Adrenal gland (tissue), 9 donors: ENCODE measurements at regions not wholly inside any gene's neighbourhood (a gene's known extent, or its start where the extent isn't known, plus 50 kb on each side); places are given as distances from the start of the nearest gene placed in this dataset.

Experiments
- DNase-seq, 7 donors: peaks; one replicate each; pipeline ENCODE4 v3.0.0-alpha.2; 2019 to 2020
- H3K27ac ChIP-seq, 5 donors: fragments of 200-600 bp; sonication (generic) in 4 of 5; 1 replicate in 3 of 5; 2 replicates in 2 of 5; pipeline versions ENCODE4 v1.5.1 to v1.8.0; 2016 to 2020; ENCODE audit warnings: mild to moderate bottlenecking in 1 of 5
- H3K27me3 ChIP-seq: fragments of 200-600 bp; 2 replicates; pipeline ENCODE4 v1.8.0; 2021
- H3K36me3 ChIP-seq, 2 donors: fragments of 200-600 bp; replicated peaks in 1 of 2; 1 replicate in 1 of 2; 2 replicates in 1 of 2; pipeline versions ENCODE4 v1.5.1 to v1.8.0; 2018 to 2022
- H3K4me1 ChIP-seq, 2 donors: fragments of 200-600 bp; replicated peaks in 1 of 2; 1 replicate in 1 of 2; 2 replicates in 1 of 2; pipeline versions ENCODE4 v1.5.1 to v1.8.0; 2018 to 2021
- H3K4me3 ChIP-seq, 4 donors: fragments of 200-600 bp; sonication (generic) in 3 of 4; one replicate each; pipeline ENCODE4 v1.5.1; 2016 to 2018
- H3K9me3 ChIP-seq, 3 donors: fragments of 200-600 bp; sonication (generic) in 1 of 3; replicated peaks in 1 of 3; 1 replicate in 2 of 3; 2 replicates in 1 of 3; pipeline versions ENCODE4 v1.5.1 to v1.8.0; 2016 to 2021
- POLR2A ChIP-seq, 2 donors: fragments of 450-650 bp; IDR thresholded peaks; one replicate each; pipeline ENCODE4 v1.6.1; 2017; ENCODE audit warnings: antibody characterized with exemption in 2 of 2, mild to moderate bottlenecking in 2 of 2, moderate library complexity in 1 of 2
- whole genome bisulfite sequencing, 4 donors: extraction: QIAGEN DNeasy Blood & Tissue Kit in 2 of 4; methylation state at CpG; one replicate each; pipeline versions ENCODE4 v1.1.5 to v1.1.7; 2013 to 2017; 5-methylcytosine and 5-hydroxymethylcytosine counted together
- intact Hi-C, 2 donors: fragments of 100-400 bp; cut with DNase I; formaldehyde crosslinking; loops; one replicate each; pipeline versions ENCODE4 v1.14.1 to v1.15.0; 2022 to 2023
- TF ChIP-seq, protein P1 (sequence below), 6 experiments: fragments of 450-650 bp in 4 of 6; fragments of 200-600 bp in 2 of 6; sonication (generic) in 1 of 6; IDR thresholded peaks; 1 replicate in 5 of 6; 2 replicates in 1 of 6; pipeline versions ENCODE4 v1.5.1 to v1.8.0; 2016 to 2021; ENCODE audit warnings: antibody characterized with exemption in 6 of 6, mild to moderate bottlenecking in 2 of 6, moderate library complexity in 1 of 6
- donor health status: healthy with polysubstance abuse.
- donor health status: Bipolar disorder and iron deficiency.
- donor health status: DM: yes; HTN: yes; CAD: no.
- donor health status: DM: no; HTN: no; CAD: no.
- donor health status: DM: no; HTN: no; CAD: no.

DNA sequence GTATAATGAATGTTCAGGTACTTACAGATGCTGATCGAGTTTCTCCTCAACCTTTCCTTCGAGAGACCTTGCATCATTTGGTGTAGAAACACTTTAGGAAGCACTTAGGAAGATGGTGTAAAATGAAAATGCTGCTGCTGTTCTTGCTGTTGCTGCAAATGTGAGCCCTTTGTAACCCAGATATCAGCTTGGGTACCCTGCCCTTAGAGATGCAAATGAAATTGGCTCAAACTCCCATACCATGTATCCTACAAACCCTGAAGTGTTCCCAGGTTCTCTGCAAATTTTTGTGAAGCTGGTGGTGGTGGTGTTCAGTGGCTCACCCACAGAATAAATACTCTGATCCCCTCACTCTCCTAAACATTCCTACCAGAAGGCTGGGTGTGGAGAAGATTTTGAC, 130.8 kb downstream of the SLC25A47 start:
- Histone ChIP-seq H3K27me3 (no peaks in the 10 kb centered on the region), H3K27ac (no peak overlapping the region), H3K4me1 (no peaks in the 10 kb centered on the region), H3K36me3 (no peaks in the 10 kb centered on the region), H3K9me3 (no peaks in the 10 kb centered on the region), H3K4me3 (no peak overlapping the region)
- TF ChIP-seq, protein P1, sequence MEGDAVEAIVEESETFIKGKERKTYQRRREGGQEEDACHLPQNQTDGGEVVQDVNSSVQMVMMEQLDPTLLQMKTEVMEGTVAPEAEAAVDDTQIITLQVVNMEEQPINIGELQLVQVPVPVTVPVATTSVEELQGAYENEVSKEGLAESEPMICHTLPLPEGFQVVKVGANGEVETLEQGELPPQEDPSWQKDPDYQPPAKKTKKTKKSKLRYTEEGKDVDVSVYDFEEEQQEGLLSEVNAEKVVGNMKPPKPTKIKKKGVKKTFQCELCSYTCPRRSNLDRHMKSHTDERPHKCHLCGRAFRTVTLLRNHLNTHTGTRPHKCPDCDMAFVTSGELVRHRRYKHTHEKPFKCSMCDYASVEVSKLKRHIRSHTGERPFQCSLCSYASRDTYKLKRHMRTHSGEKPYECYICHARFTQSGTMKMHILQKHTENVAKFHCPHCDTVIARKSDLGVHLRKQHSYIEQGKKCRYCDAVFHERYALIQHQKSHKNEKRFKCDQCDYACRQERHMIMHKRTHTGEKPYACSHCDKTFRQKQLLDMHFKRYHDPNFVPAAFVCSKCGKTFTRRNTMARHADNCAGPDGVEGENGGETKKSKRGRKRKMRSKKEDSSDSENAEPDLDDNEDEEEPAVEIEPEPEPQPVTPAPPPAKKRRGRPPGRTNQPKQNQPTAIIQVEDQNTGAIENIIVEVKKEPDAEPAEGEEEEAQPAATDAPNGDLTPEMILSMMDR (IDR thresholded peaks at IDR 0.05), result no peak
- no peak for TF ChIP-seq POLR2A (IDR thresholded peaks at IDR 0.05)
- intact Hi-C loops, result no loop called here
- no peak for DNase-seq
- 84 to 94% (median 90%) methylated on average over 2 of the region's 2 CpGs for WGBS, 4 donors

DNA sequence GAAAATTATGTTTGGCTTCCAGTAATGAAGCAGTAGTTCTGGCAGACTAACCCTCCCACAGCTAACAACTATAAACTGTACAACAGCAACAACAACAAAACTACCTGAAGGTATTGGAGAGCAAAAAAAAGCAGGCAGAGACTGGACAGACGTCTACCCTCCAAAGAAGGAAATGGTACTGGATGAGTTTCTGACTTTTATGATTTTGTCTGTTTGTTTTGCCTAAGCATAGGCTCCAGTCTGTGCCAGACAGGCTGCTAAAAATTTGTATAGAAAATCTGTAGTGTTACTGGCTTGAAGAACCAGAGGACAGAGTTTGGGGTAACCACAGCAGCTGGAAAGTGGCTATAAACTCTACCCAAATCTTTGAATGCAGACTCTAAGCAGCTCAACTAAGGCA, 131.3 kb downstream of the SLC25A47 start:
- H3K4me3 ChIP-seq, result no peak overlapping the region
- H3K4me1 ChIP-seq, result no peaks in the 10 kb centered on the region
- H3K27ac ChIP-seq, result no peak overlapping the region
- H3K27me3 ChIP-seq, result no peaks in the 10 kb centered on the region
- intact Hi-C loops, result no loop called here
- no peaks in the 10 kb centered on the region for H3K9me3 ChIP-seq
- H3K36me3 ChIP-seq, result no peaks in the 10 kb centered on the region
- DNase-seq, result no peak
- TF ChIP-seq, protein P1 (IDR thresholded peaks at IDR 0.05), result no peak
- no peak for TF ChIP-seq POLR2A (IDR thresholded peaks at IDR 0.05)
- WGBS, 4 donors, result 67 to 96% (median 82%) methylated on average over 1 of the region's 1 CpG

DNA sequence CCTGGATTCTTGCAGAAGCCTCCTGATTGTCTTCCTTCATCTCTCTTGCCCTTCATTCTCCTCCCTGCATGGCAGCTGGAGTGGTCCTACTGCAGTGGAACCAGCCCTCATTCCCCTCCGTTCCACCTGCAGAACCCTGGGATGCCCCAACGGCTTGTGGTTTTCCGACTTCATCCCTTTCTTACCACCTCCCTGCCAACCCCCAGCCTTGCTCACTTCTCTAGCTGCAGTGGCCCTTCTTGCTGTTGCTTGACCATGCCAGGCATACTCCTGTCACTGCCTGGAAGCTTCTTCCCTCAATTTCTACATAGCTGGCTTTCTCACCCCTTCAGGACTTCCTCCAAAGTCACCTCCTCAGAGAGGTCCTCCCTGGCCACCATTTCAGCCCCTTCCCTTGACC, 123.3 kb downstream of the BEGAIN start:
- 95 to 100% (median 96%) methylated on average over 3 of the region's 3 CpGs for WGBS, 4 donors
- intact Hi-C loops, result no loop called here
- Histone ChIP-seq H3K9me3 (no peaks in the 10 kb centered on the region), H3K36me3 (no peaks in the 10 kb centered on the region), H3K4me3 (no peak overlapping the region), H3K27ac (no peak overlapping the region), H3K4me1 (no peaks in the 10 kb centered on the region), H3K27me3 (no peaks in the 10 kb centered on the region)
- no peak for DNase-seq
- TF ChIP-seq, protein P1 (IDR thresholded peaks at IDR 0.05), result no peak
- TF ChIP-seq POLR2A (IDR thresholded peaks at IDR 0.05), result no peak

DNA sequence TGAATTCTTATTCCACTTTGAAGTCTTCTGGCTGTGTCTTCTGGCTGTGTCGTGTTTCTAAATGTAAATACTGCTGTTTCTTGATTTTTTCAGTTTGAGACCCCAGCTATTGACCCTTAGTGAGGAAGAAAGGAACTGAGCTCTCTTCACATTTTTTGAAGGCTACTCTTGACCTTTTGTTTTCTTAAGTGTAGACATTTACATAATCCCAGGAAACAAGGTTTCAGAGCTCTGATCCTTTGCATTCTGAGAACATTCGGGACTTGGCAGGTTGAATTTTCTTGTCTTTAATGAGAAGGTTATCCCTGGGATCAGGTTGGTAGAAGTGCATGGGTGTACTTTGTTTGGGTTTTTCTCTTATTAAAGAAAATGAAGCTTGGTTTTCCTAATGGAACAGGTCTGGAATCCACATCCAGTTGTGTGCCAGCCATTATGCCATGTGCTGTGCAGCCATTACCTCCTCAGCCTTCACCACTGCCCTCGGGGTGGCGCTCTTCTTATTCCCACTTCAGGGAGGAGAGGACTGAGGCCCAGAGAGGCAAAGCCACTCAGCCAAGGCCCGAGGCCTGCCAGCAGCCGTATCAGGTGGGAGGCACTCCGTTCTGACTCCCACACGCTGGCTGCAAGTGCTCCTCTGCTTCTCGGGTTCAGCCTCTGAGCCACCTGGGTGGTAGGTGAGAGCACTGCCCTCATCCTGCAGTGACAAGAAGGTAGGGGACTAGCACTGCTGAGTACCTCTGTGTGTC, 120.9 kb downstream of the BEGAIN start:
- DNase-seq, result no peak
- Histone ChIP-seq H3K9me3 (no peaks in the 10 kb centered on the region), H3K36me3 (no peaks in the 10 kb centered on the region), H3K27me3 (no peaks in the 10 kb centered on the region), H3K4me3 (no peak overlapping the region), H3K4me1 (peaks cover 0 to 4% of the 10 kb centered on the region in 2 donors), H3K27ac (no peak overlapping the region)
- intact Hi-C loops, result no loop called here
- TF ChIP-seq POLR2A (IDR thresholded peaks at IDR 0.05), result no peak
- TF ChIP-seq, protein P1 (IDR thresholded peaks at IDR 0.05), result no peak
- WGBS, 4 donors, result 77 to 86% (median 82%) methylated on average over 5 to 9 of the region's 9 CpGs
